Transverse colon (tissue), 4 donors: ENCODE measurements at regions not wholly inside any gene's neighbourhood (a gene's known extent, or its start where the extent isn't known, plus 50 kb on each side); places are given as distances from the start of the nearest gene placed in this dataset.

Source experiments
- CTCF ChIP-seq, 5 experiments: fragments of 200-600 bp in 3 of 5; fragments of 450-650 bp in 2 of 5; sonication (generic) in 3 of 5; IDR thresholded peaks; 1 replicate in 2 of 5; 2 replicates in 3 of 5; pipeline ENCODE4 v1.5.1; 2016 to 2017; ENCODE audit warnings: antibody characterized with exemption in 5 of 5, inconsistent platforms in 3 of 5, mild to moderate bottlenecking in 2 of 5, moderate library complexity in 1 of 5
- EP300 ChIP-seq: sonication (generic); formaldehyde crosslinking; IDR thresholded peaks from one replicate; pipeline ENCODE4 v1.6.1; 2017; ENCODE audit warnings: antibody characterized with exemption, low read depth
- POLR2A ChIP-seq: fragments of 450-650 bp; IDR thresholded peaks from one replicate; pipeline ENCODE4 v1.6.1; 2016; ENCODE audit warnings: antibody characterized with exemption, mild to moderate bottlenecking, moderate library complexity
- POLR2AphosphoS5 ChIP-seq, 3 donors: sonication (generic); formaldehyde crosslinking; IDR thresholded peaks; one replicate each; pipeline ENCODE4 v1.6.1; 2016; ENCODE audit warnings: antibody characterized with exemption in 3 of 3

- TF ChIP-seq CTCF (IDR thresholded peaks at IDR 0.05) (no peak), EP300 (no peak), POLR2A (no peak), POLR2AphosphoS5 (IDR thresholded peaks at IDR 0.05) (no peak)
These were observed 313.8 kb upstream of the HS6ST1 start for GRCh38 chr2:128632501-128632800.
